Activated CD4-positive, alpha-beta T cell treated with anti-CD3 and anti-CD28 coated beads for 4 hours (primary cell): ENCODE measurements at regions not wholly inside any gene's neighbourhood (a gene's known extent, or its start where the extent isn't known, plus 50 kb on each side); places are given as distances from the start of the nearest gene placed in this dataset.
A peak's percentile ranks its signal among the peaks of the same experiment; 100 is the strongest.

Experiments
- DNase-seq, 2 donors: peaks; one replicate each; pipeline ENCODE4 v3.0.0-alpha.2; 2020

DNA sequence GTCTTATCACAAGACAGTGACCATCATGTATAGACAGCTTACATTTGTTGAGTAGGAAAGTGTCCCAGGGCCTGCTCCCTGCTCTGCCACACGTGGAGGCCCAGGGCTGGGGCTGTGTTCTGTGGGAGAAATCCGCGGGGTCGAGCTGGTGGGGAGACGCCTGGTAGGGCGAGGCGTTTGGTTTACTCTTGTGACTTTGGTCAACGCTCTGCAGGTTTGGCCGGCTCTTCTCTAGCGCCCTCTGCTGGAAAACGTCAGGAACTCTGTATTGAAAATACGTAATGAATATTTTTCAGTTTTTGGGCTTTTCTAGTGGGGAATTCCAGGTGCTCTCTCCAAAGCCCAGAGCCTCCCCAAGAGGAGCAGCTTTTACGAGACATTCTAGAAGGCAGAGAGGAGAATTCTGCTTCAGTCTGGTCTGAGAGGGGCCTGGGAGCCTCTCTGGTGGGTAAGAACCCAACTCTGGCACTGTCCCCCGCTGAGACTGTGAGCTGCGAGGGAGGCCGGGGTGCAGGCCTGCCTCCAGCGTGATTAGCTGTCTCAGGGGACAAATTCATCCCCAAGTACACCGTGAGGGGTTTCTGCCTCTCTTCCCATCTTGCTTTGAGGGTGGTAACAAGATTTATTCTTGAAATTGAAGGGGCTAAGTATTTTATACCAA lies 112.6 kb upstream of the RALGAPA2 start:
- peak; percentile 24 to 43 for DNase-seq

GRCh38 chr20:20823476-20823881 lies 111.0 kb upstream of the RALGAPA2 start:
- no peak for DNase-seq

DNA sequence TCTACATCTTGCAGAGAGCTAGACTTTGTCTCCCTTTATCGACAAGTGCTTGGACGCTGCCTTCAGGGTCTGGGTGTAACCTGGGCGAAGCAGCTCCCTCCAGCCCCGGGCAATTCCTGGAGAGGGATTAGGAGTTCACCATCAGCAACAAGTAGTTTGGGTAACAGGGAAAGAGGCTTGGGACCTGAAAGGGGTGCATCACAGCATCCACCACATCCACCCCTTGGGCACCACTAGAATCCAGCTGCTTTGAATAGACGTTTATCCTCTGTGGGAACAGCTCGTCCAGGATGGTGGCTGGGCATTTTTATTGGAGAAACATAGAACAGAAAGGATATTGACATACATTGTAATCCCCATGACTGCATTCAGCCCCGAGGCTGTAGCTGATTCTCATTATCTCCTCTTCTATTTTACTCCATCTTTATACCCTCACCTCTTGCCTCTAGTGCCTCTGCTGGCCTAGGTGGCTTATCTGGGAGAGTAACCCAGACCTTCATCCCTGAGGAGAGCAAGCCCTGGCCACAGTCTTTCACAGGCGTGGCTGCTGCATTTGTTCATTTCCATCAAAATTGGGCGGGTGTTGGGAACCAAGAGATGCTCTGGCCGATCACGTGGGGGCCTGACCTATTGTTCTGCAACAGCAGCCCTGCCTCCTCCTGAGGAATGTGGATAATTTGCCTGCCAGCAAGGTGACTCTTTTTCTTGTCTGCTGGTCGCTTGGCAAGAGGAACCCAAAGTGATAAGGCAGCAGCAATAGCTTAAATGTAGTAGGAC lies 109.2 kb upstream of the RALGAPA2 start:
- no peak for DNase-seq

GRCh38 chr20:20820785-20821483 lies 108.5 kb upstream of the RALGAPA2 start:
- DNase-seq: no peak

DNA sequence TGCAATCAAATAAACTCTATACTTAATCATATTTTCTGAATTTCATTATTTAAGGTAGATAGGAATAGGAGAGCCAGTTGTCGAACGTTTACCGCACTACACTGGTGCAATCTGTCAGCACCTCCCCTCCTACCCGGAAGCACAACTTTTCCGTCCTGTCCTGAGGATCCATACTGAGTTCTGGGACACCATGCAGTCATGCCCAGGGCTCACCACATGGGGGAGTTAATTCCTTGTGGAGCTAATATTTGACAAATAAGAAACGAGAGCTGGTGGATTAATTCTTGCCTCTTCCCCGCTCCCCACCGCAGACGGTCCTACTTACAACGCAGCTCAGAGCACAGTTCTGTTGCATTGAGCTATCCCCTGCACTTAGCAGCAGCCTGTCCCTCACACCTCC lies 107.7 kb upstream of the RALGAPA2 start:
- DNase-seq: no peak

DNA sequence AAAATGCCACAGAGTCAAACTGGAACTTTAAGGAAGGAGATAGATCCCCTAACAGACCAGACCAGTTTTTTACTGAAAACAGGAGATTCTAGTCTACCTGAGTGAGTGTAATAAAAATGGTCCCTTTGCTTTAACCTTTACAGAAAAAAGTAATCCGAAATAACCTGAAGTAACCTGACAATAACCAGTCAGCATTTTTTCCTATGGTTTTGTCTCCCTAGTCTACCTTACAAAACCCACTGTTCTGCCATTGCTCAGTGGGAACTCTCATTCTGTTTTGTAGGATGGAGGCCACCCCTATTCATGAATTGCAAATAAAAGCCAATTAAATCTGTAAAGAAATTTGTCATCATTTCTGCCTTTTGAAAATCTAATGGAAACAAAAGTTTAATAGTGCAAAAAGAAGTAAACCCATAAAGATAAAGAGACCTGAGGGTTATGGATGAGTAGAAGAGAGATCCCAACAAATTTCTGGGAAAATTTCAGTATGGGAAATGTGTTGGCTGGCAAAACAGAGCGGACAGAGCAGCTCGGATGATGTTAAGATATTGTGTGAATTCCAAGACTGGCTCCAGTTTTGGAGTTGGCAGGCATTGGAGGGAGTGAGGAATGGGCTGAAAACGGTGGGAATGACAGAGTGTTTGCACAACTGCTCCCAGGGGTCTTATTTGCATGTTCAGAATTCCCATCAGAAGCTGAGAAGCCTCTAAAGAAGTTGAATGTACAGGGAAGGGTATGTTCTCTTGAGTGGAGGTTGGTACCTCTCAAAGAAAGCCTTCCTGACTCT lies 104.7 kb upstream of the RALGAPA2 start:
- no peak for DNase-seq

DNA sequence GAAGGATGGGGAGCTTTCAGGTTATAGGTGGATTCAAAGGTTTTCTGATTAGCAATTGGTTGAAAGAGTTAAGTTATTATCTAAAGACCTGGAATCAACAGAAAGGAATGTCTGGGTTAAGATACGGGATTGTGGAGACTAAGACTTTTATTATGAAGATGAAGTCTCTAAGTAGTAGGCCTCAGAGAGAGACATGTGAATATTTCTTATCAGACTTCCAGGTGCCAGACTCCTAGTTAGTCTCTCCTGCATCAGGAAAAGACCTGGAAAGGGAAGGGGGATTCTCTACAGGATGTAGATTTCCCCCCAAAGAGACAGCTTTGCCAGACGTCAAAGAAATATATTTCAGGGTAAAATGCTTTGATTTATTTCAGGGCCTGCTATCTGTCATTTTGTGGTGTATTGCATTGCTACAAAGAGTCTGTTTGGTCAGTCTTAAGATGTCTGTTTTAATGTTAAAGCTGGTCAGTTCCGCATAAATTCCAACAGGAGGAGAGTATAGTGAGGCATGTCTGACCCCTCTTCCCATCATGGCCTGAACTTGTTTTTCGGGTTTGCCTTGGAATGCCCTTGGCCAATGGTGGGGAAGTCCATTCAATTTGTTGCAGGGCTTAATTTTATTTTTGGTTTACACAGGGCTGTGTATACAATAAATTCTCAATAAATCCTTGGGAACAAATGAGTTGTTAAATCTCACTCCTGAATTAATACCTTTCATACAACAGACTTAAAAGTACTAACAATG lies 103.4 kb upstream of the RALGAPA2 start:
- DNase-seq: no peak

DNA sequence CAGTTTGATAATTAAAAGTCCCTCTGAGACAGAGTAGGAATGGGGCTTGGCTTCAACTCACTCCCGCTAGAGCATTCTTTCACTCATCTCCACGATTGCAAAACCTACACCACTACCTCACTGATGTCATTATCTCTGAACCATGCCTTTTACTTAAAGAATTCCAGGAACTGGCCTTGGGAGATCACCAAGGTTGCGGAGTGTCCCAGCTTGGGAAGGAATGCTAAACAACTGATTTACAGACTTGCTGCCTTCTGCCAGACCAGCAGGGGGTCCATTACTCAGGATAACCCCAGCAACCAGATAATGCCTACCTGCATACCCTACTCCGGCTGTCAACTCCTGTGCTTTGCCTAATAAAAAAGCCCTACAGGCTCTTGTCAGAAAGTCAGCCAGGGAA lies 102.2 kb upstream of the RALGAPA2 start:
- no peak for DNase-seq

- no peak for DNase-seq
Measured at GRCh38 chr20:20812136-20812535, 99.7 kb upstream of the RALGAPA2 start.

DNA sequence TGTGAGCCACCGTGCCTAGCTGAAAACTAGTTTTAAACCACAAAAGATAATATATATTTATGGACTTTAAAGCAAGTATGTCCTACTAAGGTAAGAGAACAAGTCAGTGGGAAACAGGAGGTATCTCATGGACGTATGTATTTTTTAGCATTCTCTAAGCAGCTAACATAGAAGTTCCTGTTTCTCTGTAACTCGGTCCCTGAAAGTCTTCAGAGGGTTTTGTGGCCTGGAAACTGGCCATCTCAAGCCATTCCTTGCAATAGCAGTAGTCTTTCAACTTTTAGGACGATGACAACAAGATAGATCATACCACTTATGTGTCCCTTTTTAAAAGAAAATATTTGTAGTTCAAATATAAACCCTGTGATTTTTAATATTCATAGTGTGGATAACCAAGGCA lies 95.6 kb upstream of the RALGAPA2 start:
- DNase-seq: no peak

- DNase-seq: no peak
Measured at GRCh38 chr20:20806121-20807095, 94.0 kb upstream of the RALGAPA2 start.

DNA sequence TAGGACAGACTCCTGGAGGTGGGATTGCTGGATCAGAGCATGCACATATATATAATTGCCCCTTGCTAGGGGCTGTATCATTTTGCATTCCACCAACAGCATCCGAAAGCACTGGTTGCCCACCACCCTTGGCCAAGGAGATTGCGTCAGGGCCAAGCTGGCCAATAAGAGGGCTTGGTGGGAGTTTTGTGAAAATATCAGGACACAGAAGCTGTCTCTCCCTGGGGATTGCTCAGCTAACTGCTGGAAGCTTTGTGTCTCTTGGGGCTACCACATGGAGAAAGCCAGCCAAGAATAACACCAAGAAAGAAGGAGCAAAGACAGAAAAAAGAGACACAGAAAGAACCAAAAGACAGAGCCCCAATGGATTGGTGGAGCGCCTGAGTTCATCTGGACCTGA lies 90.6 kb upstream of the RALGAPA2 start:
- no peak for DNase-seq

DNA sequence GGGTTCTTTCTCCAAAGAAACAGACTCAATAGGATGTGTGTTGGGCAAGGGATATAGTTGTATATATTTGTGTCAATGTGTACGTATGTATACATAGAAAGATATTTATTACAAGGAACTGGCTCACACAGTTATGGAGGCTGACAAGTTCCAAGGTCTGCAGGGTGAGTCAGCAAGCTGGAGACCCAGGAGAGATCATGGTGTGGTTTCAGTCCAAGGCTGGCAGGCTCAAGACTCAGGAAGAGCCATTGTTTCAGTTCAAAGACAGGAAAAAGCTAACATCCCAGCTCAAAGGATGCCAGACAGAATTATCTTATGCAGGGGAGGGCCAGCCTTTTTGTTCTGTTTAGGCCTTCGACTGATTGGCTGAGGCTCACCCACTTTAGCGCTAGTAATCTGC lies 89.9 kb upstream of the RALGAPA2 start:
- DNase-seq: no peak

DNA sequence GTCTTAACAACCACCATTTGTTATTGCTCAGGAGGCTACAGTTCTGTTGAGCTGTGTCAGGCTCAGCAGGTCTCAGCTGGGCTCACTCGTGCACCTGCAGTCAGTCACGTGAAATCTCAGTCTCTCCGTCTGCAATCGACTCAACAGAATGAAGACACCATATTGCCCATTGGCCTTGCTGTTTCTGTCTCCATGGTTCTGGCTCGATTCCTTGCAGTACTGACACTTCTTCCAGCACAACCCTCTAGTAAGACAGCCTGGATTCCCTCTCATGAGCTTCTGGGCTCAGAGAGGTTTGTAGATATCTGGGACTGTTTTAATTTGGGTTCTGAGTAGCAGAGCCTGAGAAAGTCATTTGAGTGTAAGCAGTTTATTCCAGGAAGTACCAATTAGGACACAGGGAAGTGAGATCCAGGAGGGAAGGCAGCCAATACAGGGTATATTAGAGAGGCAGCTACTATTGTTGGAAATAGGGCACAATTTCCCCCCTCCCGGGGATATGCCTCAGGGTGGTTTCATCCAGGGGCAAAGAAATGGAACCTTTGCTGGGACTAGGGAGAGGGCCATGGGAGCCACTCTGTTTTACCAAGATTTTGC lies 87.4 kb upstream of the RALGAPA2 start:
- DNase-seq: no peak

DNA sequence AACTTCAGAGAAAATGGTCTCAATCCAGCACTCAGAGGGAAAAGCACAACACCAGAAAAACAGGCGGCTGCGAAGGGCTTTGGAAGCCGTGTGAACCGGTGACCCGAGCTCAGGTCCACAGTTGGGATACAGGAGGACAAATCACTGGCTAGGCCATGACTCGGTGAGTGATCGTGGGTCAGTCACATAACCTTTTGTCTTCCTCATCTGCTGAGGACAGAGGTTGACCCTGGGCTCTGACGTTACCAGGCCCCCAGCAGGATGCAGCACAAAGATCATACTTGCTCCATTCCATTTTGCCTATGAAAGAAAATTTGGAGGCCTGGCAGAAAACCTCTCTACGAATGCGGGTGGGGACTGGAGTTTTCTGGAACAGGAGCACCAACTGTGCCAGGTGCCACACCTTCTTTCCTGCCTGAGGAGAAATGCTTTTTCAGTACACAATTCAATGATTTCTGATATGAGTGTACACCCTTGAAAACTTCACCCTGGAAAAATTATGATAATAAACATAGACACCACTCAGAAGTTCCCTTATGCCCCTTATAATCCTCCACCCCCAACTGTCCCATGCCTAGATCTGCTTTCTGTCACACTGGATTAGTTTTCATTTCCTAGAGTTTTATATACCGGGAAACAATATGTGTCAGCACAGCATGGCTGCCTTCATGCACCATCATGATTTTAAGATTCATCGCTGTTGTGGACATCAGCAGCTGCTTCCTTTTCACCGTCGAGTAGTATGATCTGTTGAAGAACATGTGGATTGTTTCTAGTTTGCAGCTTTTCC lies 85.3 kb upstream of the RALGAPA2 start:
- DNase-seq: no peak

DNA sequence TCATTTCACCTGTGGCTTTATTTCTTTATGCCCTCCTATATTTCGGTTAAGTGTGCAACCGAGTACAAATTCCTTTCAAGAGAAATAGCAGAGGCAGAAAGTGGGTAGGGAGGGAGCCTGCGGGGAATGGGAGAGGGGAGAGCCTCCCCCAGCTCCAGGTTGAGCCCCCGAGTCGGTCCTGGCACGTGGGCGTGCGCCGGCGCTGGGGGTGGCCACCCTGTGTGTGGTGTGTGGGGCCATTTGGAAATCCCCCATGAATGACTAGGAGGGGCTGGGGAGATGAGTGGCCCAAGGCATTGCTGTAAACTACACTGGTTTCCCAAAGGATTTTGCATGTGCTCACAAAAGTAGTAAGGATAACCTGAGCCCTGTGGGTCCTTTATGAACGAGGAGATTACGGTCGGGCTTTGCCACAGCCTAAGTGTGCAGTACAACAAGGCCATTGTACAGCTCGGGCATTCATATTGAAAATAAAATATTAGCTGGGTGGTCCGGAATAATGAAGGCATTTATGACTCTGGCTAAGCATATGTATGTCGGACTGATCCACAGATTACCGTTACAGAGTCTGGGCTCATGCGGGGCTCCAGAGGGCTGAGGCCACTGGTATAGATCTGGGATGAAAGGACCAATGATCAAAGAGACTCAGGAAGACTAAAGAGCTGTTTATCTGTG lies 84.5 kb upstream of the RALGAPA2 start:
- no peak for DNase-seq

GRCh38 chr20:20795721-20796120 lies 83.3 kb upstream of the RALGAPA2 start:
- DNase-seq: no peak

- DNase-seq: no peak
Measured at GRCh38 chr20:20795119-20795518, 82.7 kb upstream of the RALGAPA2 start.

GRCh38 chr20:20793591-20793990 lies 81.1 kb upstream of the RALGAPA2 start:
- no peak for DNase-seq
